ENCODE measurements at regions not wholly inside any gene's neighbourhood (a gene's known extent, or its start where the extent isn't known, plus 50 kb on each side); places are given as distances from the start of the nearest gene placed in this dataset.

GRCh38 chr4:100280807-100281206, 90.5 kb upstream of the DDIT4L start:
- TF ChIP-seq CTCF (IDR thresholded peaks at IDR 0.05; ENCODE audit: low read length) = no peak
- TF ChIP-seq EZH2 (IDR thresholded peaks at IDR 0.05; ENCODE audit: borderline replicate concordance, low read length) = no peak
